ENCODE measurements at regions not wholly inside any gene's neighbourhood (a gene's known extent, or its start where the extent isn't known, plus 50 kb on each side); places are given as distances from the start of the nearest gene placed in this dataset.

DNA sequence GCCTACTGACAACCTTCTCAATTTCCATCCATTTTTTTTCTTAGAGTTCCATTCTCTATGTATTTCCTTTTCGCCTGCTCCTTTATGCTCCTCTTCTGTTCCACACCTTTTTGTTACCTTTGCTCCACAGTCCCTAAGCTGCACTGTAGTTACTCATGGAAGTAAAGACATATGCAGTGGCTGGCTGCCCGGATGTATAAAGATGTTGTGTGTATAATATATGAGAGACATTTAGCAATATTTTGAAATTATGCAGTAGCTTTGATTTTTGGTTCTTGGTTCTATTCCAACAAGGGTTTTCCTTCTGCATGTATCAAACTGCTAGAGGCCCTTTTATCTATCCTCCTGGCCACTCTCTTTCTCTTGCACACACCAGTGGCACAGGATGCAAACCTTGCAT lies 234.9 kb downstream of the DOK5 start:
- Histone ChIP-seq H3K4me1 (ENCODE audit: insufficient read depth, low read length, poor library complexity, severe bottlenecking) (no peaks in the 10 kb centered on the region), H4K20me1 (ENCODE audit: insufficient read depth, low read length, poor library complexity, severe bottlenecking) (no peaks in the 10 kb centered on the region), H3K36me3 (ENCODE audit: insufficient read depth, low read length) (no peaks in the 10 kb centered on the region), H2AFZ (ENCODE audit: low read length) (no peak overlapping the region), H3K9me2 (replicated peaks; ENCODE audit: low read depth, low read length) (no peaks in the 10 kb centered on the region), H3F3A (ENCODE audit: low read depth) (no peaks in the 10 kb centered on the region), H3K4me2 (ENCODE audit: low read depth, low read length, poor library complexity, severe bottlenecking) (no peak overlapping the region), H3K79me2 (ENCODE audit: insufficient read depth, low read length) (no peaks in the 10 kb centered on the region), H3K9me3 (ENCODE audit: insufficient read depth, low read depth, low read length) (no peaks in the 10 kb centered on the region), H3K4me3 (ENCODE audit: low read length, poor library complexity, severe bottlenecking) (no peak overlapping the region), H3K9ac (ENCODE audit: low read depth, low read length, poor library complexity, severe bottlenecking) (no peak overlapping the region), H3K27me3 (ENCODE audit: insufficient read depth, low read length, poor library complexity, severe bottlenecking) (no peaks in the 10 kb centered on the region)
- TF ChIP-seq EZH2phosphoT487 (IDR thresholded peaks at IDR 0.05; ENCODE audit: borderline replicate concordance) = no peak
- TF ChIP-seq, protein P1, sequence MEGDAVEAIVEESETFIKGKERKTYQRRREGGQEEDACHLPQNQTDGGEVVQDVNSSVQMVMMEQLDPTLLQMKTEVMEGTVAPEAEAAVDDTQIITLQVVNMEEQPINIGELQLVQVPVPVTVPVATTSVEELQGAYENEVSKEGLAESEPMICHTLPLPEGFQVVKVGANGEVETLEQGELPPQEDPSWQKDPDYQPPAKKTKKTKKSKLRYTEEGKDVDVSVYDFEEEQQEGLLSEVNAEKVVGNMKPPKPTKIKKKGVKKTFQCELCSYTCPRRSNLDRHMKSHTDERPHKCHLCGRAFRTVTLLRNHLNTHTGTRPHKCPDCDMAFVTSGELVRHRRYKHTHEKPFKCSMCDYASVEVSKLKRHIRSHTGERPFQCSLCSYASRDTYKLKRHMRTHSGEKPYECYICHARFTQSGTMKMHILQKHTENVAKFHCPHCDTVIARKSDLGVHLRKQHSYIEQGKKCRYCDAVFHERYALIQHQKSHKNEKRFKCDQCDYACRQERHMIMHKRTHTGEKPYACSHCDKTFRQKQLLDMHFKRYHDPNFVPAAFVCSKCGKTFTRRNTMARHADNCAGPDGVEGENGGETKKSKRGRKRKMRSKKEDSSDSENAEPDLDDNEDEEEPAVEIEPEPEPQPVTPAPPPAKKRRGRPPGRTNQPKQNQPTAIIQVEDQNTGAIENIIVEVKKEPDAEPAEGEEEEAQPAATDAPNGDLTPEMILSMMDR (conservative IDR thresholded peaks at IDR 0.05; ENCODE audit: low read length) = no peak

DNA sequence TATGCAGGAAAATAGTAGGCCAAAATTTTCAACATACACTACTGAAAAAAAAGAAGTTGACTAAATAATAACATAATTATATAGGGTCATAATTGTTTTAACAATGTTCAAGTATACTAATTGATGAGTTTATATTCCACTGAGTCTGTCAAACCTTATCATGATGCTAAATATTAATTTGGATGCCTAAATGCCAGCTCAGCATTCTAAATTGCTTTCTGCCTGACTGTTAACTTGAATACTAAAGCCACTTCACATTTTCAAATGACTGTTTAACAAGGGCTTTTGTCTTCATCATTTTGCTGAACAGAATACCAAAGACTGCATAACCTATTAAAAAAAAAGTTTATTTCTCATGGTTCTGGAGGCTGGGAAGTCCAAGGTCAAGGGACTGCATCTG lies 232.8 kb downstream of the DOK5 start:
- no peak for TF ChIP-seq EZH2phosphoT487 (IDR thresholded peaks at IDR 0.05; ENCODE audit: borderline replicate concordance)
- TF ChIP-seq, protein P1 (conservative IDR thresholded peaks at IDR 0.05; ENCODE audit: low read length) = no peak
- Histone ChIP-seq H3K9me2 (replicated peaks; ENCODE audit: low read depth, low read length) (no peaks in the 10 kb centered on the region), H3K4me1 (ENCODE audit: insufficient read depth, low read length, poor library complexity, severe bottlenecking) (no peaks in the 10 kb centered on the region), H3K9me3 (ENCODE audit: insufficient read depth, low read depth, low read length) (no peaks in the 10 kb centered on the region), H4K20me1 (ENCODE audit: insufficient read depth, low read length, poor library complexity, severe bottlenecking) (no peaks in the 10 kb centered on the region), H2AFZ (ENCODE audit: low read length) (no peak overlapping the region), H3K27me3 (ENCODE audit: insufficient read depth, low read length, poor library complexity, severe bottlenecking) (no peaks in the 10 kb centered on the region), H3K4me2 (ENCODE audit: low read depth, low read length, poor library complexity, severe bottlenecking) (no peak overlapping the region), H3K79me2 (ENCODE audit: insufficient read depth, low read length) (no peaks in the 10 kb centered on the region), H3K4me3 (ENCODE audit: low read length, poor library complexity, severe bottlenecking) (no peak overlapping the region), H3F3A (ENCODE audit: low read depth) (no peaks in the 10 kb centered on the region), H3K36me3 (ENCODE audit: insufficient read depth, low read length) (no peaks in the 10 kb centered on the region), H3K9ac (ENCODE audit: low read depth, low read length, poor library complexity, severe bottlenecking) (no peak overlapping the region)

DNA sequence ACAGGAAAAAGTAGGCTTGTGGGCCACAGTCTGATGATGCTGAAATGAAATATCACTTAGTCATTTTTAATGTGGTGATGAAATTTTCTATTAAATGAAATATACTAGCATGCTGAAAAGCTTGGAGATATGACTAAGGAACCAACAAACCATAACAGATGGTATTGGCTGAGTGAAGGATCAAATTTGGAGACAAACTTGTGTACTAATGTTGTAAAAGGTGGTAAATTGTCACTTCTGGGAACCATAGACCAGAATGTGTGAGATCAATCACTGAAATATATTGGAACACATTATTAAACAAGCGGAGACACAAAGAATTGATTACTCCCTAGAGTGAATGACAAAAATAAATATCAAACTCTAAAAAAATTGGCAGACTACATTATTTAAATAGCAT lies 232.4 kb downstream of the DOK5 start:
- Histone ChIP-seq H3K9me3 (ENCODE audit: insufficient read depth, low read depth, low read length) (no peaks in the 10 kb centered on the region), H2AFZ (ENCODE audit: low read length) (no peak overlapping the region), H3K9ac (ENCODE audit: low read depth, low read length, poor library complexity, severe bottlenecking) (no peak overlapping the region), H3K4me3 (ENCODE audit: low read length, poor library complexity, severe bottlenecking) (no peak overlapping the region), H3K27me3 (ENCODE audit: insufficient read depth, low read length, poor library complexity, severe bottlenecking) (no peaks in the 10 kb centered on the region), H3K4me2 (ENCODE audit: low read depth, low read length, poor library complexity, severe bottlenecking) (no peak overlapping the region), H3F3A (ENCODE audit: low read depth) (no peaks in the 10 kb centered on the region), H3K4me1 (ENCODE audit: insufficient read depth, low read length, poor library complexity, severe bottlenecking) (no peaks in the 10 kb centered on the region), H3K79me2 (ENCODE audit: insufficient read depth, low read length) (no peaks in the 10 kb centered on the region), H3K9me2 (replicated peaks; ENCODE audit: low read depth, low read length) (no peaks in the 10 kb centered on the region), H3K36me3 (ENCODE audit: insufficient read depth, low read length) (no peaks in the 10 kb centered on the region), H4K20me1 (ENCODE audit: insufficient read depth, low read length, poor library complexity, severe bottlenecking) (no peaks in the 10 kb centered on the region)
- TF ChIP-seq, protein P1 (conservative IDR thresholded peaks at IDR 0.05; ENCODE audit: low read length) = no peak
- TF ChIP-seq EZH2phosphoT487 (IDR thresholded peaks at IDR 0.05; ENCODE audit: borderline replicate concordance) = no peak
